Ascending aorta (tissue), 2 donors: ENCODE measurements at regions not wholly inside any gene's neighbourhood (a gene's known extent, or its start where the extent isn't known, plus 50 kb on each side); places are given as distances from the start of the nearest gene placed in this dataset.

Source experiments
- DNase-seq, 2 donors: peaks; one replicate each; pipeline ENCODE4 v3.0.0-alpha.2; 2019; ENCODE audit warnings: low spot score in 2 of 2
- H3K27ac ChIP-seq, 2 donors: fragments of 200-600 bp; sonication (generic); one replicate each; pipeline ENCODE4 v1.5.1; 2016 to 2017; ENCODE audit warnings: mild to moderate bottlenecking in 1 of 2
- H3K27me3 ChIP-seq: fragments of 200-600 bp; sonication (generic); one replicate; pipeline ENCODE4 v1.5.1; 2017
- H3K36me3 ChIP-seq, 2 donors: fragments of 200-600 bp; sonication (generic); one replicate each; pipeline ENCODE4 v1.5.1; 2016
- H3K4me1 ChIP-seq, 2 donors: fragments of 200-600 bp; sonication (generic); one replicate each; pipeline ENCODE4 v1.5.1; 2016 to 2017; ENCODE audit warnings: mild to moderate bottlenecking in 1 of 2
- H3K4me3 ChIP-seq, 2 donors: fragments of 200-600 bp; sonication (generic); one replicate each; pipeline ENCODE4 v1.5.1; 2016 to 2017; ENCODE audit warnings: mild to moderate bottlenecking in 1 of 2
- H3K9me3 ChIP-seq, 2 donors: fragments of 200-600 bp; sonication (generic); one replicate each; pipeline ENCODE4 v1.5.1; 2016
- CTCF ChIP-seq, 3 experiments: fragments of 200-600 bp in 2 of 3; fragments of 450-650 bp in 1 of 3; sonication (generic) in 2 of 3; IDR thresholded peaks; one replicate each; pipeline ENCODE4 v1.5.1; 2016 to 2019; ENCODE audit warnings: antibody characterized with exemption in 3 of 3, mild to moderate bottlenecking in 1 of 3, moderate library complexity in 1 of 3
- intact Hi-C: fragments of 100-400 bp; cut with DNase I; formaldehyde crosslinking; loops from one replicate; pipeline ENCODE4 v1.15.1; 2023

DNA sequence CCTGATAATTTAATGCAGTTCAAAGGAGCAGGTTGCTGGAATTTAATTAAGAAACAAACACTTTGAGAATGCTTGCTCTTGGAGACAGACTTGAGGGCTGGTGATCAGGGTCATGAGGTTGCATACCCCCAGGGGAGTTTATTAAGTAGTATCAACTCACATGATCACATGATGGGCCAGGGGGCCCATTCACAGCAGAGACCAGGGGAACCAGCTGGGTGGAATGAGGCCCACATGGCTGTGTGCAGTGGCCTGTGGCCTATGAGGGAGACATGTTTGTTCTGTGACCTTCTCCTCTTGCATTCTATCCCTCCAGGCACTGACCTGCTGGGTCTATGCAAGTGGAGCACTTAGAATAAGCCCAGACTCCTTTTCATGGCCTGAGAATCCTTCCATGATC lies 266.6 kb upstream of the PWP1 start:
- no peak for TF ChIP-seq CTCF (IDR thresholded peaks at IDR 0.05)
- intact Hi-C loops, result no loop called here
- no peaks in the 10 kb centered on the region for H3K4me1 ChIP-seq
- DNase-seq, result no peak
- no peaks in the 10 kb centered on the region for H3K36me3 ChIP-seq
- H3K4me3 ChIP-seq, result no peak overlapping the region
- H3K9me3 ChIP-seq, result no peaks in the 10 kb centered on the region
- H3K27me3 ChIP-seq, result no peaks in the 10 kb centered on the region
- H3K27ac ChIP-seq, result no peak overlapping the region

DNA sequence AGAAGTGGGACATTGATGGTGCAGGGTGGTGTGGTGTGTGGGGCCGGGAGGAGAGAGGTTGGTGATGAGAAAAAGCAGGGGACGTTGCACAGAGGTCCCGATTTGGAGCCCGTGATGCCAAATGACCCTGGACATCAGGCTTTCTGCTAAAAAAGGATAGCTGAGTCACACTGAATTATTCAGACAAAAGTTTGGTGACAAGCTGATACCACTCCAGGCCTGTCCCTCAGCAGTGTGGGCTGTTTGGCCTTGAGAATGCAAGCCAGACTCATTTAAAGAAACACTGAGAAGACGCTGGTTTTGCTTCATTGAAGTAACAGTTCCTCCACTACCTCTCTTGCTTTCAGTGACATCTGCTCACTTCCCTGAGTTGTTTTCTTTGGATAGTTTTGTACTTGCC lies 262.1 kb upstream of the PWP1 start:
- no peak for TF ChIP-seq CTCF (IDR thresholded peaks at IDR 0.05)
- Histone ChIP-seq H3K27ac (no peak overlapping the region), H3K4me3 (no peak overlapping the region), H3K27me3 (no peaks in the 10 kb centered on the region), H3K9me3 (no peaks in the 10 kb centered on the region), H3K36me3 (no peaks in the 10 kb centered on the region), H3K4me1 (no peaks in the 10 kb centered on the region)
- intact Hi-C loops, result no loop called here
- DNase-seq, result no peak

GRCh38 chr12:107429006-107429705 lies 256.4 kb upstream of the PWP1 start:
- TF ChIP-seq CTCF (IDR thresholded peaks at IDR 0.05), result no peak

GRCh38 chr12:107431942-107432341 lies 253.7 kb upstream of the PWP1 start:
- Histone ChIP-seq H3K27ac (no peak overlapping the region), H3K27me3 (no peaks in the 10 kb centered on the region), H3K9me3 (no peaks in the 10 kb centered on the region), H3K4me1 (no peaks in the 10 kb centered on the region), H3K36me3 (no peaks in the 10 kb centered on the region), H3K4me3 (no peak overlapping the region)
- no peak for TF ChIP-seq CTCF (IDR thresholded peaks at IDR 0.05)
- intact Hi-C loops, result no loop called here
- no peak for DNase-seq

More at GRCh38 chr12:107429006-107429705, 256.4 kb upstream of the PWP1 start:
- no peak for DNase-seq
- intact Hi-C loops, result no loop called here
- Histone ChIP-seq H3K27ac (no peak overlapping the region), H3K9me3 (no peaks in the 10 kb centered on the region), H3K4me1 (no peaks in the 10 kb centered on the region), H3K4me3 (no peak overlapping the region), H3K36me3 (no peaks in the 10 kb centered on the region), H3K27me3 (no peaks in the 10 kb centered on the region)

GRCh38 chr12:107435072-107435471 lies 250.5 kb upstream of the PWP1 start:
- H3K4me1 ChIP-seq, result no peaks in the 10 kb centered on the region
- TF ChIP-seq CTCF (IDR thresholded peaks at IDR 0.05), result no peak
- H3K36me3 ChIP-seq, result no peaks in the 10 kb centered on the region
- H3K4me3 ChIP-seq, result no peak overlapping the region
- no peaks in the 10 kb centered on the region for H3K27me3 ChIP-seq
- H3K9me3 ChIP-seq, result no peaks in the 10 kb centered on the region
- no peak overlapping the region for H3K27ac ChIP-seq
- no peak for DNase-seq
- intact Hi-C loops, result no loop called here

DNA sequence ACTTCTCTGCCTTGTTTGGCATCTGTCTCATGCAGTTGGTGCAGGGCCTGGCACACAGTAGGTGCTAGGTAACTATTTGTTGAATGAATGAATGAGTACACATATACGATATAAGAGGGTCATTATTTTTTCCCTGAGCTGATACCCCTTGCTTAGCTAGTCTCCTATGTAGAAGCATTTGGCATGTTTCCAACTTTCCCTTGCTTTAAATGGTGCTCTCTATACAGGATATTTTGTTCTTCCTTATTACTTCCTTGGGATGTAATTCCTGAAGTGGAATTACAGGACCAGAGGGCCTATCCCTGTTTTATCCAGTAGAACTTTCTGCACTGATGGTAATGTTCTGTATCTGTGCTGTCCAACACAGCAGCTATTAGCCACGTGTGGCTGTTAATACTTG lies 250.1 kb upstream of the PWP1 start:
- Histone ChIP-seq H3K9me3 (no peaks in the 10 kb centered on the region), H3K27me3 (no peaks in the 10 kb centered on the region), H3K4me1 (no peaks in the 10 kb centered on the region), H3K36me3 (no peaks in the 10 kb centered on the region), H3K27ac (no peak overlapping the region), H3K4me3 (no peak overlapping the region)
- TF ChIP-seq CTCF (IDR thresholded peaks at IDR 0.05), result no peak
- no peak for DNase-seq
- intact Hi-C loops, result no loop called here
